ENCODE measurements at regions not wholly inside any gene's neighbourhood (a gene's known extent, or its start where the extent isn't known, plus 50 kb on each side); places are given as distances from the start of the nearest gene placed in this dataset.

GRCh38 chr11:24124876-24125275 lies 372.0 kb upstream of the LUZP2 start:
- Histone ChIP-seq H3K4me3 (ENCODE audit: low read depth, low read length) (no peak overlapping the region), H3K36me3 (ENCODE audit: control insufficient read depth, insufficient read depth, low read length) (no peaks in the 10 kb centered on the region), H3K9me3 (no peaks in the 10 kb centered on the region), H3K4me1 (no peaks in the 10 kb centered on the region), H3K27me3 (replicated peaks; ENCODE audit: control insufficient read depth, insufficient read depth, low read length) (no peaks in the 10 kb centered on the region)
- no peak overlapping the region for H3K27ac Mint-ChIP-seq (ENCODE audit: unreplicated experiment)
- POLR2A ChIA-PET, result no interaction called here
- intact Hi-C loops (cut with micrococcal nuclease; ENCODE audit: unreplicated experiment), result loop anchor here (2.0 kb wide), 1 partner anchor 36 kb away; no protein-coding TSS in a partner anchor
- peaks cover 6% of the 10 kb centered on the region for H3K36me3 Mint-ChIP-seq (ENCODE audit: insufficient read depth, unreplicated experiment)
- no TSS peak for BruUV-seq (replicated peaks)
- H3K9me3 Mint-ChIP-seq (ENCODE audit: unreplicated experiment), result no peaks in the 10 kb centered on the region
- no peaks in the 10 kb centered on the region for H3K27me3 Mint-ChIP-seq (ENCODE audit: insufficient read depth, unreplicated experiment)
- TF ChIP-seq, protein P1, sequence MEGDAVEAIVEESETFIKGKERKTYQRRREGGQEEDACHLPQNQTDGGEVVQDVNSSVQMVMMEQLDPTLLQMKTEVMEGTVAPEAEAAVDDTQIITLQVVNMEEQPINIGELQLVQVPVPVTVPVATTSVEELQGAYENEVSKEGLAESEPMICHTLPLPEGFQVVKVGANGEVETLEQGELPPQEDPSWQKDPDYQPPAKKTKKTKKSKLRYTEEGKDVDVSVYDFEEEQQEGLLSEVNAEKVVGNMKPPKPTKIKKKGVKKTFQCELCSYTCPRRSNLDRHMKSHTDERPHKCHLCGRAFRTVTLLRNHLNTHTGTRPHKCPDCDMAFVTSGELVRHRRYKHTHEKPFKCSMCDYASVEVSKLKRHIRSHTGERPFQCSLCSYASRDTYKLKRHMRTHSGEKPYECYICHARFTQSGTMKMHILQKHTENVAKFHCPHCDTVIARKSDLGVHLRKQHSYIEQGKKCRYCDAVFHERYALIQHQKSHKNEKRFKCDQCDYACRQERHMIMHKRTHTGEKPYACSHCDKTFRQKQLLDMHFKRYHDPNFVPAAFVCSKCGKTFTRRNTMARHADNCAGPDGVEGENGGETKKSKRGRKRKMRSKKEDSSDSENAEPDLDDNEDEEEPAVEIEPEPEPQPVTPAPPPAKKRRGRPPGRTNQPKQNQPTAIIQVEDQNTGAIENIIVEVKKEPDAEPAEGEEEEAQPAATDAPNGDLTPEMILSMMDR (IDR thresholded peaks at IDR 0.05; ENCODE audit: insufficient read depth in 1 of 2, low read depth in 1 of 2, low read length in 1 of 2, severe bottlenecking in 1 of 2, unreplicated experiment in 1 of 2), result no peak
- CTCF ChIA-PET, result no interaction called here
- H3K4me3 Mint-ChIP-seq (ENCODE audit: unreplicated experiment), result no peak overlapping the region
- H3K4me1 Mint-ChIP-seq (ENCODE audit: low read depth, unreplicated experiment), result no peaks in the 10 kb centered on the region
- DNase-seq, result no peak

GRCh38 chr11:24131698-24132097 lies 365.2 kb upstream of the LUZP2 start:
- ChIA-PET POLR2A (no interaction called here), CTCF (no interaction called here)
- Mint-ChIP-seq H3K4me1 (ENCODE audit: low read depth, unreplicated experiment) (peaks cover 7% of the 10 kb centered on the region), H3K36me3 (ENCODE audit: insufficient read depth, unreplicated experiment) (no peaks in the 10 kb centered on the region), H3K27me3 (ENCODE audit: insufficient read depth, unreplicated experiment) (peaks cover 3% of the 10 kb centered on the region), H3K9me3 (ENCODE audit: unreplicated experiment) (no peaks in the 10 kb centered on the region), H3K27ac (ENCODE audit: unreplicated experiment) (no peak overlapping the region), H3K4me3 (ENCODE audit: unreplicated experiment) (no peak overlapping the region)
- TF ChIP-seq, protein P1 (IDR thresholded peaks at IDR 0.05; ENCODE audit: insufficient read depth in 1 of 2, low read depth in 1 of 2, low read length in 1 of 2, severe bottlenecking in 1 of 2, unreplicated experiment in 1 of 2), result no peak
- intact Hi-C loops (cut with micrococcal nuclease; ENCODE audit: unreplicated experiment), result no loop called here
- no TSS peak for BruUV-seq (replicated peaks)
- Histone ChIP-seq H3K4me1 (no peaks in the 10 kb centered on the region), H3K4me3 (ENCODE audit: low read depth, low read length) (no peak overlapping the region), H3K9me3 (no peaks in the 10 kb centered on the region), H3K27me3 (replicated peaks; ENCODE audit: control insufficient read depth, insufficient read depth, low read length) (no peaks in the 10 kb centered on the region), H3K36me3 (ENCODE audit: control insufficient read depth, insufficient read depth, low read length) (no peaks in the 10 kb centered on the region)
- no peak for DNase-seq

DNA sequence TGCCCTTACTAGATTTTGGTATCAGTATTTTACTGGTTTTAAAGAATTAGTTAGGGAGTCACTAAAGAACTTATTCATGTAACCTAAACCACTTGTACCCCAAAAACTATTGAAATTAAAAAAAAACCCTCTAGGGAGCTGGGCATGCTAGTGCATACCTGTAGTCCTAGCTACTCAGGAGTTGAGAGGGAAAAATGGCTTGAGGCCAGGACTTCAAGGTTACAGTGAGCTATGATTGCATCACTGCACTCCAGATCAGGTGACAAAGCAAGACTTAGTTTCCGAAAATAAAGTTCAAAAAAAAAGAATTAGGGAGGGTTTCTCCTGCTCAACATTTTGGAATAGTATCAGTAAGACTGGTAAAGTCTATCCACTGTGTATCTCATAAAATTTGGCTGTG lies 364.4 kb upstream of the LUZP2 start:
- BruUV-seq (replicated peaks), result no TSS peak
- H3K27me3 Mint-ChIP-seq (ENCODE audit: insufficient read depth, unreplicated experiment), result peaks cover 3% of the 10 kb centered on the region
- DNase-seq, result no peak
- no peaks in the 10 kb centered on the region for H3K36me3 ChIP-seq (ENCODE audit: control insufficient read depth, insufficient read depth, low read length)
- no peaks in the 10 kb centered on the region for H3K27me3 ChIP-seq (replicated peaks; ENCODE audit: control insufficient read depth, insufficient read depth, low read length)
- H3K9me3 Mint-ChIP-seq (ENCODE audit: unreplicated experiment), result no peaks in the 10 kb centered on the region
- H3K36me3 Mint-ChIP-seq (ENCODE audit: insufficient read depth, unreplicated experiment), result no peaks in the 10 kb centered on the region
- no peak overlapping the region for H3K4me3 Mint-ChIP-seq (ENCODE audit: unreplicated experiment)
- intact Hi-C loops (cut with micrococcal nuclease; ENCODE audit: unreplicated experiment), result no loop called here
- H3K4me3 ChIP-seq (ENCODE audit: low read depth, low read length), result no peak overlapping the region
- CTCF ChIA-PET, result no interaction called here
- TF ChIP-seq, protein P1 (IDR thresholded peaks at IDR 0.05; ENCODE audit: insufficient read depth in 1 of 2, low read depth in 1 of 2, low read length in 1 of 2, severe bottlenecking in 1 of 2, unreplicated experiment in 1 of 2), result no peak
- H3K4me1 ChIP-seq, result no peaks in the 10 kb centered on the region
- no peaks in the 10 kb centered on the region for H3K9me3 ChIP-seq
- no peak overlapping the region for H3K27ac Mint-ChIP-seq (ENCODE audit: unreplicated experiment)
- POLR2A ChIA-PET, result no interaction called here
- H3K4me1 Mint-ChIP-seq (ENCODE audit: low read depth, unreplicated experiment), result peaks cover 7% of the 10 kb centered on the region
